Adrenal gland (tissue), 9 donors: ENCODE measurements at regions not wholly inside any gene's neighbourhood (a gene's known extent, or its start where the extent isn't known, plus 50 kb on each side); places are given as distances from the start of the nearest gene placed in this dataset.

Source experiments
- DNase-seq, 7 donors: peaks; one replicate each; pipeline ENCODE4 v3.0.0-alpha.2; 2019 to 2020
- H3K27ac ChIP-seq, 5 donors: fragments of 200-600 bp; sonication (generic) in 4 of 5; 1 replicate in 3 of 5; 2 replicates in 2 of 5; pipeline versions ENCODE4 v1.5.1 to v1.8.0; 2016 to 2020; ENCODE audit warnings: mild to moderate bottlenecking in 1 of 5
- H3K27me3 ChIP-seq: fragments of 200-600 bp; 2 replicates; pipeline ENCODE4 v1.8.0; 2021
- H3K36me3 ChIP-seq, 2 donors: fragments of 200-600 bp; replicated peaks in 1 of 2; 1 replicate in 1 of 2; 2 replicates in 1 of 2; pipeline versions ENCODE4 v1.5.1 to v1.8.0; 2018 to 2022
- H3K4me1 ChIP-seq, 2 donors: fragments of 200-600 bp; replicated peaks in 1 of 2; 1 replicate in 1 of 2; 2 replicates in 1 of 2; pipeline versions ENCODE4 v1.5.1 to v1.8.0; 2018 to 2021
- H3K4me3 ChIP-seq, 4 donors: fragments of 200-600 bp; sonication (generic) in 3 of 4; one replicate each; pipeline ENCODE4 v1.5.1; 2016 to 2018
- H3K9me3 ChIP-seq, 3 donors: fragments of 200-600 bp; sonication (generic) in 1 of 3; replicated peaks in 1 of 3; 1 replicate in 2 of 3; 2 replicates in 1 of 3; pipeline versions ENCODE4 v1.5.1 to v1.8.0; 2016 to 2021
- POLR2A ChIP-seq, 2 donors: fragments of 450-650 bp; IDR thresholded peaks; one replicate each; pipeline ENCODE4 v1.6.1; 2017; ENCODE audit warnings: antibody characterized with exemption in 2 of 2, mild to moderate bottlenecking in 2 of 2, moderate library complexity in 1 of 2
- WGBS, 4 donors: extraction: QIAGEN DNeasy Blood & Tissue Kit in 2 of 4; methylation state at CpG; one replicate each; pipeline versions ENCODE4 v1.1.5 to v1.1.7; 2013 to 2017; 5-methylcytosine and 5-hydroxymethylcytosine counted together
- intact Hi-C, 2 donors: fragments of 100-400 bp; cut with DNase I; formaldehyde crosslinking; loops; one replicate each; pipeline versions ENCODE4 v1.14.1 to v1.15.0; 2022 to 2023
- TF ChIP-seq, protein P1 (sequence below), 6 experiments: fragments of 450-650 bp in 4 of 6; fragments of 200-600 bp in 2 of 6; sonication (generic) in 1 of 6; IDR thresholded peaks; 1 replicate in 5 of 6; 2 replicates in 1 of 6; pipeline versions ENCODE4 v1.5.1 to v1.8.0; 2016 to 2021; ENCODE audit warnings: antibody characterized with exemption in 6 of 6, mild to moderate bottlenecking in 2 of 6, moderate library complexity in 1 of 6
- donor health status: healthy with polysubstance abuse.
- donor health status: Bipolar disorder and iron deficiency.
- donor health status: DM: yes; HTN: yes; CAD: no.
- donor health status: DM: no; HTN: no; CAD: no.
- donor health status: DM: no; HTN: no; CAD: no.

DNA sequence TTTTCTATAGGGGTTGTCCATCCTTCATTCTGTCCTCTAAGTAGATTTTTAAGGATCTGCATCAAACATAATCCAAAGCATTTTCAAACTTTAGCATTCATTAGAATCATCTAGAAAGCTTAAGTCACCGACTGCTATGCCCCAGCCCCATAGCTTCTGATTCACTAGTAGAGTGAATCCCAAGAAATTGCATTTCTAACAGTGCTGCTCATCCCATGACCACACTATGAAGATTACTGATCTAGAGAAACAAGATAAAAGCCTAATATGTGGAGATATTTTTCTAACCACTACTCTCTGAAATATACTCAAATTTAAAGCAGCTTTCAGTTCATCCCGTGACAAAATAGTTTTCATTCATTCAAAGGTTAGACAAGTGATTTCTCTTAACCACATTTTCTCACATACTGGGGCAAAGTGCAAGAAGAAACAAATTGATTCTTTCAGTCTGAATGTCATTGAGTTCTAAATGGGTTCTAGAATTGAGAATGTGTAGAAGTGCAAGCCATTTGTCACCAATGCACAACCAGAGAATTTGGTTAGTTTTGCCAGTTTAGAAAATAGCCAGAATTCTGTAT lies 286.9 kb upstream of the CD180 start:
- H3K4me1 ChIP-seq: no peaks in the 10 kb centered on the region
- no peak overlapping the region for H3K27ac ChIP-seq
- no peaks in the 10 kb centered on the region for H3K36me3 ChIP-seq
- H3K27me3 ChIP-seq: no peaks in the 10 kb centered on the region
- WGBS, 4 donors: 63 to 84% (median 70%) methylated on average over 2 of the region's 2 CpGs
- DNase-seq: no peak
- TF ChIP-seq POLR2A (IDR thresholded peaks at IDR 0.05): no peak
- TF ChIP-seq, protein P1, sequence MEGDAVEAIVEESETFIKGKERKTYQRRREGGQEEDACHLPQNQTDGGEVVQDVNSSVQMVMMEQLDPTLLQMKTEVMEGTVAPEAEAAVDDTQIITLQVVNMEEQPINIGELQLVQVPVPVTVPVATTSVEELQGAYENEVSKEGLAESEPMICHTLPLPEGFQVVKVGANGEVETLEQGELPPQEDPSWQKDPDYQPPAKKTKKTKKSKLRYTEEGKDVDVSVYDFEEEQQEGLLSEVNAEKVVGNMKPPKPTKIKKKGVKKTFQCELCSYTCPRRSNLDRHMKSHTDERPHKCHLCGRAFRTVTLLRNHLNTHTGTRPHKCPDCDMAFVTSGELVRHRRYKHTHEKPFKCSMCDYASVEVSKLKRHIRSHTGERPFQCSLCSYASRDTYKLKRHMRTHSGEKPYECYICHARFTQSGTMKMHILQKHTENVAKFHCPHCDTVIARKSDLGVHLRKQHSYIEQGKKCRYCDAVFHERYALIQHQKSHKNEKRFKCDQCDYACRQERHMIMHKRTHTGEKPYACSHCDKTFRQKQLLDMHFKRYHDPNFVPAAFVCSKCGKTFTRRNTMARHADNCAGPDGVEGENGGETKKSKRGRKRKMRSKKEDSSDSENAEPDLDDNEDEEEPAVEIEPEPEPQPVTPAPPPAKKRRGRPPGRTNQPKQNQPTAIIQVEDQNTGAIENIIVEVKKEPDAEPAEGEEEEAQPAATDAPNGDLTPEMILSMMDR (IDR thresholded peaks at IDR 0.05): no peak
- H3K4me3 ChIP-seq: no peak overlapping the region
- intact Hi-C loops: no loop called here
- H3K9me3 ChIP-seq: no peaks in the 10 kb centered on the region

DNA sequence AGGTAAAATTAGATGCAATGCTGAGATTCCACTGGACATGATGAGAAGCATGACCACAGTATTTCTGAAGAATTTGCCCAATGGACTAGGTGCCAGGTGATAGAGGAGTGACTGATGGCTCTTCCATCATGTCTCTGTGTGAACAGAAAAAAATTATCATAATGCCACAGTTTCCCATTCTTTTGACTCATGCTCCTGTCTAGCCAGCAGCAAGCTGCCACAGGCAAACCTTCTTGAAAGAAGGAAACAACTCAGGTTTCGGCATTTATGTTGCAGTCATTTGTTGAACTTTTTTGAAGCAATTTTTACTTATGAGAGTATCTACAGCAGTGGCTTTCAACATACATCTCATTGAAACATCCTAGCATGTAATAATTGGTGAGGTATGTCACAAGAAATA lies 284.8 kb upstream of the CD180 start:
- Histone ChIP-seq H3K4me3 (no peak overlapping the region), H3K27me3 (no peaks in the 10 kb centered on the region), H3K4me1 (no peaks in the 10 kb centered on the region), H3K9me3 (no peaks in the 10 kb centered on the region), H3K36me3 (no peaks in the 10 kb centered on the region), H3K27ac (no peak overlapping the region)
- DNase-seq: no peak
- intact Hi-C loops: no loop called here
- WGBS, 4 donors: 84 to 96% (median 90%) methylated on average over 1 of the region's 1 CpG
- no peak for TF ChIP-seq POLR2A (IDR thresholded peaks at IDR 0.05)
- TF ChIP-seq, protein P1 (IDR thresholded peaks at IDR 0.05): no peak

DNA sequence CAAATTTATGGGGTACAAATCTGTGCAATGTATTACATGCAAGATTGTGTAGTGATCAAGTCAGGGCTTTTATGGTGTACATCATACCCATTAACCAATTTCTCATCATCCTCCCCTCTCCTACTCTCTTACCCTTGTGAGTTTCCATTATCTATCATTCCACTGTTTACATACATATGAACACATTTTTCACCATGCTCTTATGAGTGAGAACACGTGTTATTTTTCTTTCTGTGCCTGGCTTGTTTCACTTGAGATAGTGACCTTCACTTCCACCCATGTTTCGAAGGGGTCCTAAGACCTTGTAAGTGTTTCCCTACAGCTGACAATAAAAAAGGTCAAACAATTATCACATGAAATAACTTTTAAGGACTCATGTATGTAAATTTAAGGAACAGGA lies 281.7 kb upstream of the CD180 start:
- intact Hi-C loops: no loop called here
- WGBS, 4 donors: 54 to 72% (median 63%) methylated on average over 2 of the region's 2 CpGs
- DNase-seq: no peak
- Histone ChIP-seq H3K36me3 (no peaks in the 10 kb centered on the region), H3K4me3 (no peak overlapping the region), H3K9me3 (no peaks in the 10 kb centered on the region), H3K27me3 (no peaks in the 10 kb centered on the region), H3K4me1 (no peaks in the 10 kb centered on the region), H3K27ac (no peak overlapping the region)
- TF ChIP-seq, protein P1 (IDR thresholded peaks at IDR 0.05): no peak
- TF ChIP-seq POLR2A (IDR thresholded peaks at IDR 0.05): no peak

DNA sequence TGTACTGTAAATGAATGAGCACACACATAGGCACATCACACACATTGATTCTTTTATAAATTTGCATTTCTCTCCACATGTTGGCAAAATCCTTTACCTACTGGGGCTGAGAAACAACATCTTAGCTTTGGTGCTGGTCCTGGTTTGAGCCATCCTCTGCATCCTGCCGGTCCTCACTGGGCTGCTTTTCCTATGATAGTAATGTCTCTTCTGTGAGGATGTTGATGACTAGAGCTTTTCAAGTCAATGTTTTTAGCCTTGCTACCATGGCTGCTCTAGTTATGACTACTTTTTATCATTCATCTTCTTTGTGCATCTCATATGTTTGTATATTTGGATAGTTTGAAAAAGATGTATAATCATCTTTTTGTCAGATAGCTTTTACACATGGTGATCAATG lies 280.4 kb upstream of the CD180 start:
- TF ChIP-seq, protein P1 (IDR thresholded peaks at IDR 0.05): no peak
- no peak for TF ChIP-seq POLR2A (IDR thresholded peaks at IDR 0.05)
- no peaks in the 10 kb centered on the region for H3K36me3 ChIP-seq
- H3K27ac ChIP-seq: no peak overlapping the region
- 96 to 100% (median 99%) methylated on average over 1 of the region's 1 CpG for WGBS, 4 donors
- intact Hi-C loops: no loop called here
- no peaks in the 10 kb centered on the region for H3K4me1 ChIP-seq
- no peaks in the 10 kb centered on the region for H3K9me3 ChIP-seq
- no peaks in the 10 kb centered on the region for H3K27me3 ChIP-seq
- no peak overlapping the region for H3K4me3 ChIP-seq
- no peak for DNase-seq
